Endothelial cell of umbilical vein (primary cell): ENCODE measurements at regions not wholly inside any gene's neighbourhood (a gene's known extent, or its start where the extent isn't known, plus 50 kb on each side); places are given as distances from the start of the nearest gene placed in this dataset.

Source experiments
- BruUV-seq: library from RNA; stranded (reverse); fragments of 400-500 nt; replicated peaks from 2 replicates; lab custom pipeline; 2021; lab: Mats Ljungman, UMichigan
- CTCF ChIA-PET: fragments of 300-600, 350-600 bp; sonication (Branson Sonifier 250); formaldehyde crosslinking; loops from one replicate; lab custom pipeline; 2021; ENCODE audit warnings: antibody characterized with exemption, inconsistent platforms; lab: Charles Lee
- POLR2A ChIA-PET: fragments of 300-600, 350-600 bp; sonication (Branson Sonifier 250); formaldehyde crosslinking; loops from one replicate; lab custom pipeline; 2021; ENCODE audit warnings: antibody characterized with exemption, inconsistent platforms; lab: Charles Lee
- DNase-seq: peaks from one replicate; pipeline ENCODE4 v3.0.0-alpha.2; 2011; ENCODE audit warnings: low read depth, low spot score
- FAIRE-seq: peaks from 2 replicates; lab custom pipeline; 2011; peaks lifted over from hg19 to GRCh38; lab: Jason Lieb, UNC
- H2AFZ ChIP-seq: 2 replicates; pipeline ENCODE4 v1.6.0; 2012; ENCODE audit warnings: low read depth, low read length, control low read depth, inconsistent platforms
- H3K27ac ChIP-seq: 2 replicates; pipeline ENCODE4 v1.5.1; 2011; ENCODE audit warnings: low read depth, mild to moderate bottlenecking, control low read depth, low read length, moderate library complexity; ENCODE audit not compliant: insufficient read depth
- H3K27me3 ChIP-seq, 2 experiments: 2 replicates each; pipeline versions ENCODE4 v1.6.0 to v1.6.1; 2011; ENCODE audit warnings: low read length in 2 of 2, mixed read lengths in 1 of 2; ENCODE audit not compliant: control insufficient read depth in 2 of 2, insufficient read depth in 2 of 2
- H3K36me3 ChIP-seq, 2 experiments: 2 replicates in 1 of 2; 3 replicates in 1 of 2; pipeline ENCODE4 v1.5.1; 2011; ENCODE audit warnings: low read length in 2 of 2, mild to moderate bottlenecking in 1 of 2, moderate library complexity in 1 of 2; ENCODE audit not compliant: control insufficient read depth in 2 of 2, insufficient read depth in 2 of 2; ENCODE audit errors: extremely low read depth in 1 of 2
- H3K4me1 ChIP-seq: 3 replicates; pipeline ENCODE4 v1.5.1; 2011; ENCODE audit warnings: mild to moderate bottlenecking, low read length; ENCODE audit not compliant: control insufficient read depth, insufficient read depth; ENCODE audit errors: extremely low read depth
- H3K4me2 ChIP-seq: 2 replicates; pipeline ENCODE4 v1.6.1; 2011; ENCODE audit warnings: low read length, control low read depth, mixed read lengths; ENCODE audit not compliant: insufficient read depth
- H3K4me3 ChIP-seq, 3 experiments: fragments of 200-600 bp in 1 of 3; sonication (generic), shearing (Covaris generic) in 1 of 3; replicated peaks in 1 of 3; 2 replicates each; pipeline ENCODE4 v1.5.1; 2011 to 2016; ENCODE audit warnings: control low read depth in 3 of 3, low read length in 3 of 3, mild to moderate bottlenecking in 2 of 3, inconsistent platforms in 1 of 3, low read depth in 1 of 3, moderate library complexity in 1 of 3; ENCODE audit not compliant: insufficient read depth in 1 of 3
- H3K79me2 ChIP-seq: 2 replicates; pipeline ENCODE4 v1.6.0; 2012; ENCODE audit warnings: low read length, inconsistent platforms; ENCODE audit not compliant: control insufficient read depth, insufficient read depth
- H3K9ac ChIP-seq: replicated peaks from 2 replicates; pipeline ENCODE3; 2011; ENCODE audit warnings: low read length, control low read depth; ENCODE audit not compliant: insufficient read depth; ENCODE audit errors: extremely low read depth
- H3K9me1 ChIP-seq: replicated peaks from 3 replicates; pipeline ENCODE4 v1.6.0; 2011; ENCODE audit warnings: mild to moderate bottlenecking, low read length; ENCODE audit not compliant: control insufficient read depth, insufficient read depth; ENCODE audit errors: extremely low read depth
- H3K9me3 ChIP-seq: replicated peaks from 2 replicates; pipeline ENCODE4 v1.5.1; 2012; ENCODE audit warnings: low read length, inconsistent platforms; ENCODE audit not compliant: control insufficient read depth, insufficient read depth
- H4K20me1 ChIP-seq: replicated peaks from 2 replicates; pipeline ENCODE3; 2011; ENCODE audit warnings: mild to moderate bottlenecking, low read length; ENCODE audit not compliant: control insufficient read depth, insufficient read depth; ENCODE audit errors: extremely low read depth
- EZH2 ChIP-seq: IDR thresholded peaks from 2 replicates; pipeline ENCODE4 v1.6.1; 2012; ENCODE audit warnings: borderline replicate concordance, low read depth, mild to moderate bottlenecking, moderate library complexity, low read length, inconsistent platforms; ENCODE audit not compliant: severe bottlenecking
- FOS ChIP-seq: IDR thresholded peaks from 2 replicates; pipeline ENCODE4 v1.6.1; 2011; ENCODE audit warnings: mild to moderate bottlenecking, low read length, moderate library complexity, borderline replicate concordance; ENCODE audit not compliant: insufficient read depth
- GATA2 ChIP-seq: IDR thresholded peaks from 2 replicates; pipeline ENCODE4 v1.7.0; 2011; ENCODE audit warnings: low read depth, mild to moderate bottlenecking, moderate library complexity, mixed read lengths, low read length; ENCODE audit not compliant: insufficient read length, insufficient read depth
- JUN ChIP-seq: IDR thresholded peaks from 2 replicates; pipeline ENCODE4 v1.6.1; 2011; ENCODE audit warnings: borderline replicate concordance, low read depth; ENCODE audit not compliant: insufficient read length, insufficient read depth
- MYC ChIP-seq: IDR thresholded peaks from one replicate; pipeline ENCODE4 v1.6.1; 2011; ENCODE audit warnings: mild to moderate bottlenecking, low read depth, low read length
- POLR2A ChIP-seq: IDR thresholded peaks from 2 replicates; pipeline ENCODE4 v1.6.1; 2012; ENCODE audit warnings: low read depth, mild to moderate bottlenecking, control low read depth, low read length
- POLR2AphosphoS5 ChIP-seq: IDR thresholded peaks from 2 replicates; pipeline ENCODE4 v1.6.1; 2012; ENCODE audit warnings: low read depth, mild to moderate bottlenecking, control low read depth, low read length, moderate library complexity; ENCODE audit not compliant: insufficient read depth
- dilution Hi-C: fragments of 300-500 bp; cut with MboI; formaldehyde crosslinking; loops from one replicate; pipeline ENCODE4 v1.15.0; 2019; ENCODE audit warnings: low sequenced_read_pairs; ENCODE audit not compliant: extremely low pct_ligation_motif_present
- intact Hi-C: fragments of 100-400 bp; cut with micrococcal nuclease; formaldehyde crosslinking; loops from one replicate; pipeline ENCODE4 v1.10.0; 2022
- TF ChIP-seq, protein P1 (sequence below): IDR thresholded peaks from 2 replicates; pipeline ENCODE4 v1.6.1; 2011; ENCODE audit not compliant: insufficient read depth, insufficient read length
- TF ChIP-seq, protein P2 (sequence below), 2 donors: IDR thresholded peaks; 1 replicate in 1 of 2; 2 replicates in 1 of 2; pipeline ENCODE4 v1.5.1; 2011; ENCODE audit warnings: low read length in 2 of 2, mild to moderate bottlenecking in 2 of 2, moderate library complexity in 2 of 2, control low read depth in 1 of 2, inconsistent platforms in 1 of 2, low read depth in 1 of 2; ENCODE audit not compliant: insufficient read depth in 1 of 2; ENCODE audit errors: extremely low read depth in 1 of 2

DNA sequence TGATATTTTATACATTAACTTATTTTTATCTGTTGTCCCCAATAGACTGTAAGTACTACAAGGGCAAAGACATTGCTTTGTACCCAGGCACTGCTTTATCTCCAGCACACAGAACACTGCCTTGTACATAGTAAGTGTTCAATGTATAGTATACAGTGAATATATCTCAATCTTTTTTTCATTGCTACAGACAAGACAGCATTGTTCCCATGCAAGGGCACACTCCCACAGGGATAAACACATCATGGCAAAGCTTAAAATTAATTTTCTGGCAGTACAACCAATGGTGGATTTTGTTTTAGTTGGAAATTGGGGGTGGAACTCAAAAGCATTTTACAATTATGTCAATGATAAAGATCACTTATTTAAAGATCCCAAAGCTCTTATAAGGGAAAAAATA, 112.3 kb upstream of the EEA1 start:
- Histone ChIP-seq H3K9me1 (no peaks in the 10 kb centered on the region), H2AFZ (no peak overlapping the region), H3K4me3 (no peak overlapping the region), H3K9me3 (no peaks in the 10 kb centered on the region), H3K27me3 (no peaks in the 10 kb centered on the region), H4K20me1 (no peaks in the 10 kb centered on the region), H3K36me3 (no peaks in the 10 kb centered on the region), H3K9ac (no peak overlapping the region), H3K27ac (no peak overlapping the region), H3K4me2 (no peak overlapping the region), H3K79me2 (no peaks in the 10 kb centered on the region), H3K4me1 (no peaks in the 10 kb centered on the region)
- ChIA-PET POLR2A (interaction anchor here (0.7 kb wide), 1 partner anchor 440 kb away, joined by 3 read pairs; no protein-coding TSS in a partner anchor), CTCF (interaction anchor here (1.6 kb wide), 1 partner anchor 54 kb away, joined by 6 read pairs; no protein-coding TSS in a partner anchor)
- DNase-seq, result no peak
- FAIRE-seq, result no peak
- no TSS peak for BruUV-seq
- intact Hi-C loops (no loop called here), dilution Hi-C loops (no loop called here)
- TF ChIP-seq JUN, result no peak
- no peak for TF ChIP-seq GATA2
- TF ChIP-seq MYC, result no peak
- no peak for TF ChIP-seq EZH2
- TF ChIP-seq, protein P1, sequence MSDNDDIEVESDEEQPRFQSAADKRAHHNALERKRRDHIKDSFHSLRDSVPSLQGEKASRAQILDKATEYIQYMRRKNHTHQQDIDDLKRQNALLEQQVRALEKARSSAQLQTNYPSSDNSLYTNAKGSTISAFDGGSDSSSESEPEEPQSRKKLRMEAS, result no peak
- no peak for TF ChIP-seq POLR2AphosphoS5
- TF ChIP-seq, protein P2, sequence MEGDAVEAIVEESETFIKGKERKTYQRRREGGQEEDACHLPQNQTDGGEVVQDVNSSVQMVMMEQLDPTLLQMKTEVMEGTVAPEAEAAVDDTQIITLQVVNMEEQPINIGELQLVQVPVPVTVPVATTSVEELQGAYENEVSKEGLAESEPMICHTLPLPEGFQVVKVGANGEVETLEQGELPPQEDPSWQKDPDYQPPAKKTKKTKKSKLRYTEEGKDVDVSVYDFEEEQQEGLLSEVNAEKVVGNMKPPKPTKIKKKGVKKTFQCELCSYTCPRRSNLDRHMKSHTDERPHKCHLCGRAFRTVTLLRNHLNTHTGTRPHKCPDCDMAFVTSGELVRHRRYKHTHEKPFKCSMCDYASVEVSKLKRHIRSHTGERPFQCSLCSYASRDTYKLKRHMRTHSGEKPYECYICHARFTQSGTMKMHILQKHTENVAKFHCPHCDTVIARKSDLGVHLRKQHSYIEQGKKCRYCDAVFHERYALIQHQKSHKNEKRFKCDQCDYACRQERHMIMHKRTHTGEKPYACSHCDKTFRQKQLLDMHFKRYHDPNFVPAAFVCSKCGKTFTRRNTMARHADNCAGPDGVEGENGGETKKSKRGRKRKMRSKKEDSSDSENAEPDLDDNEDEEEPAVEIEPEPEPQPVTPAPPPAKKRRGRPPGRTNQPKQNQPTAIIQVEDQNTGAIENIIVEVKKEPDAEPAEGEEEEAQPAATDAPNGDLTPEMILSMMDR (IDR thresholded peaks at IDR 0.05; ENCODE audit: extremely low read depth in 1 of 2, insufficient read depth in 1 of 2, low read depth in 1 of 2, low read length in 2 of 2), result no peak
- TF ChIP-seq POLR2A, result no peak
- no peak for TF ChIP-seq FOS
